Esophagus muscularis mucosa (tissue), 4 donors: ENCODE measurements at regions not wholly inside any gene's neighbourhood (a gene's known extent, or its start where the extent isn't known, plus 50 kb on each side); places are given as distances from the start of the nearest gene placed in this dataset.

ENCODE experiments used
- CTCF ChIP-seq, 3 experiments: fragments of 200-600 bp in 2 of 3; fragments of 450-650 bp in 1 of 3; sonication (generic) in 2 of 3; IDR thresholded peaks; one replicate each; pipeline ENCODE4 v1.5.1; 2017 to 2019; ENCODE audit warnings: antibody characterized with exemption in 3 of 3, mild to moderate bottlenecking in 2 of 3, moderate library complexity in 1 of 3
- EP300 ChIP-seq: sonication (generic); formaldehyde crosslinking; IDR thresholded peaks from one replicate; pipeline ENCODE4 v1.6.1; 2017; ENCODE audit warnings: antibody characterized with exemption
- POLR2A ChIP-seq: fragments of 450-650 bp; IDR thresholded peaks from one replicate; pipeline ENCODE4 v1.6.1; 2017; ENCODE audit warnings: antibody characterized with exemption, moderate library complexity, mild to moderate bottlenecking, low read depth
- POLR2AphosphoS5 ChIP-seq, 2 donors: sonication (generic); formaldehyde crosslinking; IDR thresholded peaks; one replicate each; pipeline ENCODE4 v1.6.1; 2017; ENCODE audit warnings: antibody characterized with exemption in 2 of 2

DNA sequence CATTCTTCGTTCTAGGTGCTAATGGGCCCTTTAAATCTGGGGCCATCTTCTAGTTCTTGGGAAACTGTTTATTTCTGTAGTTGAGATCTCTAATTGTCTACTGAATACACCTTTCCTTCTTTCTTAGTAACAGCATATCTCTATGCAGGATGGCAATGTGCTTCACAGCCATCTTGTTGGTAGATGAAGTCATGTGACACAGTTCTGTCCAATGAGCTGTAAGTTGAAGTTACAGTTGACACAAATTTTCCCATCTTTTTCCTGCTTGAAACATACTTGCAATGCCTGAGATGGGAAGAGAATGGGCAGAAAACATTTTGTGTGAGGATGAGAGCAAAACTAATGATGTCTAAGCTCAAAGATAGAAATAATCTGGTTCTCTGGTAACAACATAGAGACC lies 57.3 kb upstream of the PHLPP1 start:
- TF ChIP-seq POLR2A, result no peak
- TF ChIP-seq EP300, result no peak
- TF ChIP-seq CTCF (IDR thresholded peaks at IDR 0.05), result no peak
- TF ChIP-seq POLR2AphosphoS5 (IDR thresholded peaks at IDR 0.05), result no peak
